Hepatocyte (in vitro differentiated cells): ENCODE measurements at regions not wholly inside any gene's neighbourhood (a gene's known extent, or its start where the extent isn't known, plus 50 kb on each side); places are given as distances from the start of the nearest gene placed in this dataset.
"Not testable (repeated sequence)": the region's sequence is repeated elsewhere in the genome, so short reads cannot be mapped to it uniquely, and the experiment has no call there.

Source experiments
- DNase-seq: peaks from one replicate; pipeline ENCODE4 v3.0.0-alpha.2; 2016; ENCODE audit warnings: low spot score
- H2AFZ ChIP-seq: fragments of 200-600 bp; sonication (generic); 2 replicates; pipeline ENCODE4 v1.6.0; 2016; ENCODE audit warnings: antibody characterized with exemption, mild to moderate bottlenecking
- H3K27ac ChIP-seq: fragments of 200-600 bp; sonication (generic); 2 replicates; pipeline ENCODE4 v1.5.1; 2016; ENCODE audit warnings: mild to moderate bottlenecking
- H3K27me3 ChIP-seq: fragments of 200-600 bp; sonication (generic); 2 replicates; pipeline ENCODE4 v1.6.1; 2016
- H3K36me3 ChIP-seq: fragments of 200-600 bp; sonication (generic); replicated peaks from 2 replicates; pipeline ENCODE4 v1.5.1; 2016; ENCODE audit warnings: low read depth; ENCODE audit not compliant: insufficient read depth
- H3K4me1 ChIP-seq: fragments of 200-600 bp; sonication (generic); 2 replicates; pipeline ENCODE4 v1.5.1; 2016; ENCODE audit warnings: mild to moderate bottlenecking, moderate library complexity; ENCODE audit not compliant: insufficient read depth
- H3K4me2 ChIP-seq: fragments of 200-600 bp; sonication (generic); 2 replicates; pipeline ENCODE4 v1.6.0; 2016
- H3K4me3 ChIP-seq: fragments of 200-600 bp; sonication (generic); 2 replicates; pipeline ENCODE4 v1.5.1; 2016; ENCODE audit warnings: mild to moderate bottlenecking
- H3K79me2 ChIP-seq: fragments of 200-600 bp; sonication (generic); 2 replicates; pipeline ENCODE4 v1.6.0; 2017; ENCODE audit warnings: mild to moderate bottlenecking
- H3K9me2 ChIP-seq: fragments of 200-600 bp; sonication (generic); replicated peaks from 2 replicates; pipeline ENCODE4 v1.6.0; 2017; ENCODE audit warnings: mild to moderate bottlenecking; ENCODE audit not compliant: insufficient read depth
- H3K9me3 ChIP-seq: fragments of 200-600 bp; sonication (generic); 2 replicates; pipeline ENCODE4 v1.5.1; 2016; ENCODE audit warnings: low read depth, mild to moderate bottlenecking
- H4K20me1 ChIP-seq: fragments of 200-600 bp; sonication (generic); 2 replicates; pipeline ENCODE4 v1.6.0; 2016; ENCODE audit warnings: mild to moderate bottlenecking; ENCODE audit not compliant: insufficient read depth, poor library complexity, severe bottlenecking
- CTCF ChIP-seq: fragments of 200-600 bp; sonication (generic); IDR thresholded peaks from 2 replicates; pipeline ENCODE4 v1.5.1; 2016; ENCODE audit warnings: antibody characterized with exemption, mild to moderate bottlenecking; ENCODE audit not compliant: poor library complexity
- EZH2 ChIP-seq: fragments of 200-600 bp; sonication (generic); IDR thresholded peaks from 2 replicates; pipeline ENCODE4 v1.6.1; 2016; ENCODE audit warnings: antibody characterized with exemption, mild to moderate bottlenecking, borderline replicate concordance
- EZH2phosphoT487 ChIP-seq: fragments of 200-600 bp; sonication (generic); IDR thresholded peaks from one replicate; pipeline ENCODE4 v1.6.1; 2018; ENCODE audit warnings: antibody characterized with exemption, mild to moderate bottlenecking, low read depth, moderate library complexity; ENCODE audit not compliant: unreplicated experiment, severe bottlenecking
- WGBS: methylation state at CpG from one replicate; pipeline ENCODE4 v1.1.6; 2016; ENCODE audit warnings: low lambda C conversion rate; ENCODE audit errors: missing lambda C conversion rate; 5-methylcytosine and 5-hydroxymethylcytosine counted together

GRCh38 chr17:77833769-77834168 is 124.7 kb upstream of the TNRC6C start:
- no peak overlapping the region for H3K4me2 ChIP-seq
- no peaks in the 10 kb centered on the region for H3K79me2 ChIP-seq
- no peak overlapping the region for H3K27ac ChIP-seq

GRCh38 chr17:77834170-77835115 is 124.1 kb upstream of the TNRC6C start:
- Histone ChIP-seq H3K36me3 (no peaks in the 10 kb centered on the region), H2AFZ (no peak overlapping the region), H3K4me3 (no peak overlapping the region), H3K27me3 (no peaks in the 10 kb centered on the region), H3K27ac (no peak overlapping the region), H3K4me2 (peak overlapping the region; percentile 54), H3K9me2 (no peaks in the 10 kb centered on the region), H4K20me1 (no peaks in the 10 kb centered on the region), H3K4me1 (peaks cover 21% of the 10 kb centered on the region), H3K9me3 (no peaks in the 10 kb centered on the region), H3K79me2 (no peaks in the 10 kb centered on the region)
- peak; percentile 92 for DNase-seq
- WGBS = 45% methylated on average over 12 of the region's 12 CpGs
- no peak for TF ChIP-seq EZH2
- TF ChIP-seq CTCF = no peak
- TF ChIP-seq EZH2phosphoT487 = no peak

More at GRCh38 chr17:77833769-77834168, 124.7 kb upstream of the TNRC6C start:
- no peaks in the 10 kb centered on the region for H3K9me2 ChIP-seq
- H3K4me3 ChIP-seq = no peak overlapping the region
- TF ChIP-seq EZH2 (no peak), CTCF (no peak), EZH2phosphoT487 (no peak)
- DNase-seq = no peak
- no peak overlapping the region for H2AFZ ChIP-seq
- no peaks in the 10 kb centered on the region for H3K36me3 ChIP-seq
- no peaks in the 10 kb centered on the region for H3K9me3 ChIP-seq
- peaks cover 16% of the 10 kb centered on the region for H3K4me1 ChIP-seq
- H4K20me1 ChIP-seq = no peaks in the 10 kb centered on the region
- H3K27me3 ChIP-seq = no peaks in the 10 kb centered on the region
- 76% methylated on average over 5 of the region's 5 CpGs for whole genome bisulfite sequencing

DNA sequence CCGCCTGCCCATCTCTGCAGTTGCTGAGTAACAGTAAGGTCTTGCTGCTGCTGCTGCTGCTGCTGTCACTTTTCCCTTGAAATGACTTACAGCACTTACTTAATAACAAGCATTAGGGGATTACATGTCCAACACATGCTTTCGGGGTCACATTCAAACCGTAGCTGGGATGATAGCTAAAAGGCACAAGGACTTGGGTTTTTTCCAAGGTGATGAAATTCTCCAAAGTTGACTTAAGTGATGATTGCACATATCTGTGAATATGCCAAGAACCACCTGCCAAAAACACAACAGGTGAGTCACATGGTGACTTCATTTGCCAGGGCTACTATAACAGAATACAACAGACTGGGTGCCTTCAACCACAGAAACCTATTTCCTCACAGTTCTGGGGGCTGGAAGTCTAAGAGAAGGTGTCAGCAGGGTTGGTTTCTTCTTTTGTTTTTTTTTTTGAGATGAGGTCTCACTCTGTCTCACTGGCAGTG is 121.9 kb upstream of the TNRC6C start:
- H3K4me2 ChIP-seq = no peak overlapping the region
- H4K20me1 ChIP-seq = no peaks in the 10 kb centered on the region
- WGBS = 70% methylated on average over 3 of the region's 3 CpGs
- TF ChIP-seq EZH2phosphoT487 (no peak), CTCF (no peak), EZH2 (no peak)
- H3K79me2 ChIP-seq = no peaks in the 10 kb centered on the region
- H3K4me1 ChIP-seq = peaks cover 20% of the 10 kb centered on the region
- no peak for DNase-seq
- H3K27ac ChIP-seq = no peak overlapping the region
- H3K4me3 ChIP-seq = no peak overlapping the region
- H3K9me3 ChIP-seq = no peaks in the 10 kb centered on the region
- H3K27me3 ChIP-seq = no peaks in the 10 kb centered on the region
- no peaks in the 10 kb centered on the region for H3K9me2 ChIP-seq
- no peaks in the 10 kb centered on the region for H3K36me3 ChIP-seq
- H2AFZ ChIP-seq = no peak overlapping the region

GRCh38 chr17:77837072-77837471 is 121.4 kb upstream of the TNRC6C start:
- H3K4me1 ChIP-seq = peaks cover 20% of the 10 kb centered on the region
- not testable (repeated sequence) for H3K9me2 ChIP-seq, H3K9me3 ChIP-seq, H3K27me3 ChIP-seq, H3K4me3 ChIP-seq, H4K20me1 ChIP-seq, H3K4me2 ChIP-seq, H3K27ac ChIP-seq, H3K36me3 ChIP-seq, H2AFZ ChIP-seq, DNase-seq, H3K79me2 ChIP-seq
- WGBS = 100% methylated on average over 5 of the region's 5 CpGs
